CD4-positive, alpha-beta T cell treated with Interleukin-15 for 1 hour (primary cell): ENCODE measurements at regions not wholly inside any gene's neighbourhood (a gene's known extent, or its start where the extent isn't known, plus 50 kb on each side); places are given as distances from the start of the nearest gene placed in this dataset.

Experiments used
- DNase-seq: peaks from one replicate; pipeline ENCODE4 v3.0.0-alpha.2; 2020

- DNase-seq = no peak
Measured at GRCh38 chr5:155068616-155069100, 55.1 kb downstream of the KIF4B start.

GRCh38 chr5:155069961-155070360, 56.4 kb downstream of the KIF4B start:
- no peak for DNase-seq

- no peak for DNase-seq
Measured at GRCh38 chr5:155070781-155071180, 57.2 kb downstream of the KIF4B start.

- no peak for DNase-seq
Measured at GRCh38 chr5:155076379-155076778, 62.8 kb downstream of the KIF4B start.

- DNase-seq = no peak
Measured at GRCh38 chr5:155079698-155080097, 66.1 kb downstream of the KIF4B start.

- DNase-seq = no peak
Measured at GRCh38 chr5:155080721-155081120, 67.2 kb downstream of the KIF4B start.

GRCh38 chr5:155081618-155082017, 68.1 kb downstream of the KIF4B start:
- DNase-seq = no peak

- no peak for DNase-seq
Measured at GRCh38 chr5:155082401-155082800, 68.8 kb downstream of the KIF4B start.

- DNase-seq = no peak
Measured at GRCh38 chr5:155085282-155085989, 71.9 kb downstream of the KIF4B start.

- no peak for DNase-seq
Measured at GRCh38 chr5:155087036-155087435, 73.5 kb downstream of the KIF4B start.

- DNase-seq = no peak
Measured at GRCh38 chr5:155088811-155089210, 75.3 kb downstream of the KIF4B start.

GRCh38 chr5:155089643-155090042, 76.1 kb downstream of the KIF4B start:
- DNase-seq = no peak

- no peak for DNase-seq
Measured at GRCh38 chr5:155091063-155091648, 77.6 kb downstream of the KIF4B start.

- no peak for DNase-seq
Measured at GRCh38 chr5:155091768-155092717, 78.5 kb downstream of the KIF4B start.

GRCh38 chr5:155094455-155094854, 80.9 kb downstream of the KIF4B start:
- DNase-seq = no peak

- no peak for DNase-seq
Measured at GRCh38 chr5:155097995-155098394, 84.4 kb downstream of the KIF4B start.

- no peak for DNase-seq
Measured at GRCh38 chr5:155098433-155098832, 84.9 kb downstream of the KIF4B start.

- no peak for DNase-seq
Measured at GRCh38 chr5:155101697-155102096, 88.1 kb downstream of the KIF4B start.

GRCh38 chr5:155103146-155103545, 89.6 kb downstream of the KIF4B start:
- DNase-seq = no peak

GRCh38 chr5:155104441-155104840, 90.9 kb downstream of the KIF4B start:
- no peak for DNase-seq

- no peak for DNase-seq
Measured at GRCh38 chr5:155106221-155106620, 92.7 kb downstream of the KIF4B start.

- DNase-seq = no peak
Measured at GRCh38 chr5:155113888-155114287, 100.3 kb downstream of the KIF4B start.

- DNase-seq = no peak
Measured at GRCh38 chr5:155114655-155115054, 101.1 kb downstream of the KIF4B start.
